ENCODE measurements at regions not wholly inside any gene's neighbourhood (a gene's known extent, or its start where the extent isn't known, plus 50 kb on each side); places are given as distances from the start of the nearest gene placed in this dataset.
"Not testable (repeated sequence)": the region's sequence is repeated elsewhere in the genome, so short reads cannot be mapped to it uniquely, and the experiment has no call there.

DNA sequence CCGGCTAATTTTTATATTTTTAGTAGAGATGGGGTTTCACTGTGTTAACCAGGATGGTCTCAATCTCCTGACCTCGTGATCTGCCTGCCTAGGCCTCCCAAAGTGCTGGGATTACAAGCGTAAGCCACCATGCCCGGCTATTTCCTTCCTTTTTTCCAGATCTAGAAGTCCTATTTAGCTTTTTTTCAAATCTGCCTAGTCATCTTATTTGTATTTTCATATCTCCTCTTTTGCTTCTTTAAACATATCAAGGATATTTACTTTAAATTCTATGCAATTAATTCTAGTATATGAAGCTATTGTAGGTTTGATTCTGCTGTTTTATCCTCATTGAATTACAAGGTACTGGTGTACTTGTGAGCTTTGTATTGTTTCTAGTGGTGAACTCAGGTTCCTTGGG lies 119.1 kb downstream of the MACIR start:
- DNase-seq (ENCODE audit: low spot score) = not testable (repeated sequence)

- no peak for DNase-seq (ENCODE audit: low spot score)
Observed at GRCh38 chr5:103375863-103376591, 117.5 kb downstream of the MACIR start.

- DNase-seq (ENCODE audit: low spot score) = no peak
Observed at GRCh38 chr5:103375350-103375749, 116.8 kb downstream of the MACIR start.

- no peak for DNase-seq (ENCODE audit: low spot score)
Observed at GRCh38 chr5:103374473-103374963, 116.0 kb downstream of the MACIR start.

GRCh38 chr5:103373597-103374472 lies 115.3 kb downstream of the MACIR start:
- no peak for DNase-seq (ENCODE audit: low spot score)

GRCh38 chr5:103371046-103371607 lies 112.6 kb downstream of the MACIR start:
- DNase-seq (ENCODE audit: low spot score) = no peak

GRCh38 chr5:103369125-103370120 lies 110.9 kb downstream of the MACIR start:
- DNase-seq (ENCODE audit: low spot score) = no peak

- no peak for DNase-seq (ENCODE audit: low spot score)
Observed at GRCh38 chr5:103367702-103368101, 109.1 kb downstream of the MACIR start.

- DNase-seq (ENCODE audit: low spot score) = peak; percentile 55
Observed at GRCh38 chr5:103366918-103367549, 108.5 kb downstream of the MACIR start.

DNA sequence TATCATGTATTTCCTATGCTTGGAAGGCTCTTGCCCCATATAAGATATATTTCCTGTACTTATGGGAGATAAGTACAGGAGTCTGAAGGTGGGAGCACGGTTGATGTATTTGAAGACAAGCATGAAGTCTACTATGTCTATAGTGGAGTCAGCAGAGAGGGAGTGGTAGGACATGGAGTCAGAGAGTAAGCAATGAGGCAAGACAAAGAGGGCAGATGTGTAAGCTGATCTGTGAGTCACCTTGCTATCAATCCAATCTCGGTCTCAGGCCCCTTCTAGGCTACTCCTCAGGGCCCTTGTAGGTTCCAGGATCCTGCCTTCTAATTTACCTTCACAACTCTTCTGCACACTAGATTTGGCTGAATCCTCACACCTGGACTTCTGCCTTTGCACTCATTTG lies 105.5 kb downstream of the MACIR start:
- DNase-seq (ENCODE audit: low spot score) = no peak

GRCh38 chr5:103362211-103362610 lies 103.6 kb downstream of the MACIR start:
- no peak for DNase-seq (ENCODE audit: low spot score)

DNA sequence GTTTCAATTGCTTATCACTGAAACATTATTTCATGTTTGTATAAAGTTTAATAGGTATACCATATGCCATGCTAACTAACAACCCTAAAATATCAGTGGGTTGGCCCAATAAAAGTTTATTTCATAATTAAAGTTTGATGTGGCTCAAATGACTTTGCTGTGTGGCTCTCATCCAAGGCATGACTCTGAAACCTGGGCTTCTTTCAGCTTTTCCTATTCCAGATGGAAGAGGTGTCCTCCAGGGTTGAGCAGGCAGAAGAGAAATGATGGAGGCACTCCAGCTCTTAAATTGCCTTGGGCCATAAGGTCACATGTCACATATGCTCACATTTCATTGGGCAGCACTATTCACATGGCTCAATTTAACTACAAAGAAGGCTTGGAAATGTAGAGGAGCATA lies 101.9 kb downstream of the MACIR start:
- DNase-seq (ENCODE audit: low spot score) = no peak

GRCh38 chr5:103358305-103358995 lies 99.9 kb downstream of the MACIR start:
- DNase-seq (ENCODE audit: low spot score) = no peak

- DNase-seq (ENCODE audit: low spot score) = no peak
Observed at GRCh38 chr5:103357636-103358035, 99.1 kb downstream of the MACIR start.

DNA sequence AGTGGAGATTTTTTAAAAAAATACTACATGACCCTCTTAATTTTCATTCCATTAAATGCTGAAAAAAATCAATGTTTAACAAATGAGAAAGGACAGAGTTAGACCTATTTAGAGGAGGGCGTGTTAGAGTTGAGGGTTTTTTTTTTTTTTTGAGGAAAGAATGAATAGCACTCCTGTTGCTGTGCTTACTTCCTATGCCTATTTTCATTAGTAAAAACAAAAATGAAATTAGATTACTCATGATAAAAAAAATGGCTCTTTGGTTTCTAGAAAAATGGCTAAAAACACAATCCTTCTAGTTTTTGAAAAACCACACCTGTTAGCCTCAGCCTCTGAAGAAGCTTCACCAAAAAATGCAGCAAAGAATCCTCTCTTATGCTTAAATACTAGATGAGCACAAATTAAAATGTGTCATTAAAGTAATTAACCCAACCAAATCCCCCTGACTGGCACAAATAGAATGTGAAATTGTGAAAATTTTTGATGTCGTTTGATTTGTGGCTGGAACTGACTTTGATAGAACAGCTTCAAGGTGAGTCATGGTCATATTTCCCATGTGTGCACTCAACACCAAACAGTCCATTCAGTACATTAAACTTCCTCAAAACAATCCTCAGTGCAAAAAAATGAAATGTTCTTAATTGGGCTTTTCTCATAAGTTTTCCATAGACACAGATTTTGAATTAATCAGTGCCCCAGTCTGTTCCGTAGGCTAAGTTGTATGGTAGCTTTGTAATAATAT lies 98.0 kb downstream of the MACIR start:
- DNase-seq (ENCODE audit: low spot score) = no peak

GRCh38 chr5:103355579-103355978 lies 97.0 kb downstream of the MACIR start:
- DNase-seq (ENCODE audit: low spot score) = no peak

GRCh38 chr5:103354446-103354845 lies 95.9 kb downstream of the MACIR start:
- DNase-seq (ENCODE audit: low spot score) = no peak

GRCh38 chr5:103353581-103353980 lies 95.0 kb downstream of the MACIR start:
- no peak for DNase-seq (ENCODE audit: low spot score)

- DNase-seq (ENCODE audit: low spot score) = no peak
Observed at GRCh38 chr5:103347716-103348423, 89.3 kb downstream of the MACIR start.

Measured in ecto neural progenitor cell (in vitro differentiated cells).